Keratinocyte (primary cell): ENCODE measurements at regions not wholly inside any gene's neighbourhood (a gene's known extent, or its start where the extent isn't known, plus 50 kb on each side); places are given as distances from the start of the nearest gene placed in this dataset.

Experiments used
- DNase-seq: peaks from one replicate; pipeline ENCODE4 v3.0.0-alpha.2; 2011; ENCODE audit warnings: low read depth, missing footprints, low spot score
- FAIRE-seq: peaks from 2 replicates; lab custom pipeline; 2011; peaks lifted over from hg19 to GRCh38; lab: Jason Lieb, UNC
- H2AFZ ChIP-seq: 2 replicates; pipeline ENCODE4 v1.6.0; 2012; ENCODE audit warnings: low read length, control low read depth, inconsistent platforms; ENCODE audit not compliant: control insufficient read depth
- H3K27ac ChIP-seq: 2 replicates; pipeline ENCODE4 v1.5.1; 2011; ENCODE audit warnings: low read length; ENCODE audit not compliant: control insufficient read depth, insufficient read depth
- H3K27me3 ChIP-seq: 3 replicates; pipeline ENCODE4 v1.6.0; 2011; ENCODE audit warnings: low read length; ENCODE audit not compliant: control insufficient read depth, insufficient read depth; ENCODE audit errors: extremely low read depth
- H3K36me3 ChIP-seq, 2 experiments: 2 replicates in 1 of 2; 3 replicates in 1 of 2; pipeline ENCODE4 v1.5.1; 2011; ENCODE audit warnings: low read length in 2 of 2, mild to moderate bottlenecking in 1 of 2; ENCODE audit not compliant: control insufficient read depth in 2 of 2, insufficient read depth in 2 of 2; ENCODE audit errors: extremely low read depth in 1 of 2
- H3K4me1 ChIP-seq: 3 replicates; pipeline ENCODE4 v1.5.1; 2011; ENCODE audit warnings: low read length; ENCODE audit not compliant: control insufficient read depth, insufficient read depth; ENCODE audit errors: extremely low read depth
- H3K4me2 ChIP-seq: 3 replicates; pipeline ENCODE4 v1.6.0; 2011; ENCODE audit warnings: low read depth, low read length; ENCODE audit not compliant: control insufficient read depth, insufficient read depth; ENCODE audit errors: extremely low read depth
- H3K4me3 ChIP-seq, 3 experiments: fragments of 200-600 bp in 1 of 3; sonication (generic) in 1 of 3; 2 replicates in 2 of 3; 3 replicates in 1 of 3; pipeline ENCODE4 v1.5.1; 2011 to 2016; ENCODE audit warnings: low read length in 3 of 3, mild to moderate bottlenecking in 3 of 3, control low read depth in 2 of 3, inconsistent platforms in 1 of 3, low read depth in 1 of 3, mixed read lengths in 1 of 3, mixed run types in 1 of 3, moderate library complexity in 1 of 3; ENCODE audit not compliant: control insufficient read depth in 2 of 3, insufficient read depth in 2 of 3; ENCODE audit errors: extremely low read depth in 1 of 3
- H3K79me2 ChIP-seq: 2 replicates; pipeline ENCODE4 v1.6.0; 2012; ENCODE audit warnings: low read length; ENCODE audit not compliant: control insufficient read depth, insufficient read depth
- H3K9ac ChIP-seq: 3 replicates; pipeline ENCODE4 v1.6.0; 2011; ENCODE audit warnings: low read length; ENCODE audit not compliant: control insufficient read depth, insufficient read depth; ENCODE audit errors: extremely low read depth
- H3K9me1 ChIP-seq: 3 replicates; pipeline ENCODE4 v1.6.0; 2011; ENCODE audit warnings: low read length; ENCODE audit not compliant: control insufficient read depth, insufficient read depth; ENCODE audit errors: extremely low read depth
- H3K9me3 ChIP-seq: 2 replicates; pipeline ENCODE4 v1.5.1; 2012; ENCODE audit warnings: low read depth, low read length; ENCODE audit not compliant: control insufficient read depth
- H4K20me1 ChIP-seq: 3 replicates; pipeline ENCODE4 v1.6.0; 2011; ENCODE audit warnings: low read length; ENCODE audit not compliant: control insufficient read depth, insufficient read depth; ENCODE audit errors: extremely low read depth
- EZH2 ChIP-seq: IDR thresholded peaks from one replicate; pipeline ENCODE4 v1.6.1; 2012; ENCODE audit warnings: inconsistent platforms, mild to moderate bottlenecking, low read length, moderate library complexity
- dilution Hi-C: fragments of 300-500 bp; cut with MboI; formaldehyde crosslinking; loops from one replicate; pipeline ENCODE4 v1.7.0; 2020; ENCODE audit warnings: low sequenced_read_pairs; ENCODE audit not compliant: extremely low pct_ligation_motif_present
- TF ChIP-seq, protein P1 (sequence below), 3 experiments: IDR thresholded peaks in 1 of 3; conservative IDR thresholded peaks in 1 of 3; optimal IDR thresholded peaks in 1 of 3; 2 replicates in 2 of 3; 3 replicates in 1 of 3; pipeline versions ENCODE3 to v1.5.1; 2011; ENCODE audit warnings: low read length in 3 of 3, mild to moderate bottlenecking in 3 of 3, moderate library complexity in 2 of 3, control low read depth in 1 of 3, inconsistent platforms in 1 of 3; ENCODE audit not compliant: insufficient read depth in 2 of 3; ENCODE audit errors: extremely low read depth in 1 of 3

DNA sequence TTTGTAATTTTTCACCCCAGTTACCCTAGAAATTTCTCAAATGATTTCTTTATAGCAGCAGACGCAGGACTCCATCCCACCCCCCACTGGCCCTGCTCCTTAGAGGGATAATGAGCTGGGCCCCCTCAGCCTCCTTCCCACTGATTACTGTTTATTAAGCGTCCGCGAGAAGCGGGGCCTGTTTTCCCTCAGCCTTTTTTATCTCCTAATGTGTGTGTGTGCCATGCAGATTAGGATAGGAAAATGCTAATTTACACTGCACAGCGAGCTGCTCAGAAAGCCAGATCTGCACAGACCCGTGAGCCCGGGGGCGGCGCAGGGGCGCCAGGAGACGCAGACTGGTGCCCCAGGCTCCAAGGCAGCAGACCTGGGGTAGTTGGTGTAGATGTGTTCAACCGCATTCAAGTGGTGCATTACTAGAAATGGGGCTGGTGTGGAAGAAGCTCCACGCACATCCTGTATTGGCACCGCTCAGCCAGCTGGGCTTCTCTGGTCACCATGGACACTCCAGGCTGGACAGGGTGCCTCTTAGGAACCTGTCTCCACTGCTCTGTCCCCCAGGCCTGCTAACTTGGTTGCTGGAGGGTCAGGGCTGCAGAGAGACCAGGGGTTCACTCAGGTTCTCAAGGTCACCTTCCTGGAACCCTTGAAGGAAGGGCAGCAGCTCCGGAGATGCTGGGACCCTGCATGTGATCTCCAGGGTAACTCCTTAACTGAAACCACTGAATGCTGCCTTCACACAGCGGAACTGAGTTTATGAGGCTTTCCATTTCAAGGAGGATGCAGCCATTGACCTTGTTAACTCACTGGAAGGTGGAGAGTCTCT lies 256.3 kb downstream of the ERMARD start:
- TF ChIP-seq EZH2 = no peak
- TF ChIP-seq, protein P1, sequence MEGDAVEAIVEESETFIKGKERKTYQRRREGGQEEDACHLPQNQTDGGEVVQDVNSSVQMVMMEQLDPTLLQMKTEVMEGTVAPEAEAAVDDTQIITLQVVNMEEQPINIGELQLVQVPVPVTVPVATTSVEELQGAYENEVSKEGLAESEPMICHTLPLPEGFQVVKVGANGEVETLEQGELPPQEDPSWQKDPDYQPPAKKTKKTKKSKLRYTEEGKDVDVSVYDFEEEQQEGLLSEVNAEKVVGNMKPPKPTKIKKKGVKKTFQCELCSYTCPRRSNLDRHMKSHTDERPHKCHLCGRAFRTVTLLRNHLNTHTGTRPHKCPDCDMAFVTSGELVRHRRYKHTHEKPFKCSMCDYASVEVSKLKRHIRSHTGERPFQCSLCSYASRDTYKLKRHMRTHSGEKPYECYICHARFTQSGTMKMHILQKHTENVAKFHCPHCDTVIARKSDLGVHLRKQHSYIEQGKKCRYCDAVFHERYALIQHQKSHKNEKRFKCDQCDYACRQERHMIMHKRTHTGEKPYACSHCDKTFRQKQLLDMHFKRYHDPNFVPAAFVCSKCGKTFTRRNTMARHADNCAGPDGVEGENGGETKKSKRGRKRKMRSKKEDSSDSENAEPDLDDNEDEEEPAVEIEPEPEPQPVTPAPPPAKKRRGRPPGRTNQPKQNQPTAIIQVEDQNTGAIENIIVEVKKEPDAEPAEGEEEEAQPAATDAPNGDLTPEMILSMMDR (optimal IDR thresholded peaks at IDR 0.05 in 1 of 3, IDR thresholded peaks at IDR 0.05 in 1 of 3, conservative IDR thresholded peaks at IDR 0.05 in 1 of 3; ENCODE audit: extremely low read depth in 1 of 3, insufficient read depth in 2 of 3, low read length in 3 of 3) = no peak
- no peaks in the 10 kb centered on the region for H3K79me2 ChIP-seq
- no peaks in the 10 kb centered on the region for H3K4me1 ChIP-seq
- no peaks in the 10 kb centered on the region for H3K36me3 ChIP-seq
- H3K4me2 ChIP-seq = no peak overlapping the region
- no peak overlapping the region for H3K9ac ChIP-seq
- no peak overlapping the region for H3K27ac ChIP-seq
- no peak overlapping the region for H3K4me3 ChIP-seq
- no peaks in the 10 kb centered on the region for H3K27me3 ChIP-seq
- FAIRE-seq (no peak), DNase-seq (no peak)
- no peaks in the 10 kb centered on the region for H4K20me1 ChIP-seq
- H3K9me3 ChIP-seq = peaks cover 11% of the 10 kb centered on the region
- H2AFZ ChIP-seq = no peak overlapping the region
- no peaks in the 10 kb centered on the region for H3K9me1 ChIP-seq
- dilution Hi-C loops = no loop called here

DNA sequence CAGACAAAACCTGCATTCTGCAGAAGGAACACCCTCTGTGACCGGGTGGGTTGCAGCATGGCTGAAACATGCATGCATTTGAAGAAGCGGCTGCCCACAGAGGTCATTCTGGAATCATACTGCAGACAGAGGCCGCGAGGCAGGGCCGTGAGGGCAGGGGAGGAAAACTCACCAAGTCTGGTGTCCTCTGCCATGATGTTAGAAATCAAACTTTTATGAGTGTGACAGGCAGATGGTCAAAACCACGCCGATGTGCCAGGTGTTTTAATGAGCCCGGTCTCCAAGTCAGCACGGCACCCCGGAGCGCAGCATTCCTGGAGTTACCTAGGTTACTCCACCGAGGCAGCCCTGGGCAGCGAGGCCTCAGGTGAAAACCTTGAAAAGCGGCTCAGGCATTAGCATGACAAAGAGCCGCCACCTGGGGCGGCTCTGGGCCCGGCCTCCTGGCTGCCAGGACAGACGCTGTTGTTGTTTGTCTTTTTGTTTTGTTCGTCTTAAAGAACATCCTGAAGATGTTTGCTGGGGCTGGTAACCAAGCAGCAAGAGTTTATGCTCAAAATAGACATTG lies 255.6 kb downstream of the ERMARD start:
- H4K20me1 ChIP-seq = no peaks in the 10 kb centered on the region
- no peak overlapping the region for H2AFZ ChIP-seq
- DNase-seq (no peak), FAIRE-seq (no peak)
- H3K9me3 ChIP-seq = peaks cover 11% of the 10 kb centered on the region
- no peak overlapping the region for H3K9ac ChIP-seq
- H3K27ac ChIP-seq = no peak overlapping the region
- no peaks in the 10 kb centered on the region for H3K79me2 ChIP-seq
- H3K4me3 ChIP-seq = no peak overlapping the region
- H3K36me3 ChIP-seq = no peaks in the 10 kb centered on the region
- no peaks in the 10 kb centered on the region for H3K9me1 ChIP-seq
- no peaks in the 10 kb centered on the region for H3K4me1 ChIP-seq
- H3K4me2 ChIP-seq = no peak overlapping the region
- no peaks in the 10 kb centered on the region for H3K27me3 ChIP-seq
- TF ChIP-seq EZH2 = no peak
- TF ChIP-seq, protein P1 (optimal IDR thresholded peaks at IDR 0.05 in 1 of 3, IDR thresholded peaks at IDR 0.05 in 1 of 3, conservative IDR thresholded peaks at IDR 0.05 in 1 of 3; ENCODE audit: extremely low read depth in 1 of 3, insufficient read depth in 2 of 3, low read length in 3 of 3) = no peak
- dilution Hi-C loops = no loop called here
